CD1c-positive myeloid dendritic cell (primary cell): ENCODE measurements at regions not wholly inside any gene's neighbourhood (a gene's known extent, or its start where the extent isn't known, plus 50 kb on each side); places are given as distances from the start of the nearest gene placed in this dataset.
A peak's percentile ranks its signal among the peaks of the same experiment; 100 is the strongest.

Experiments
- DNase-seq: peaks from one replicate; pipeline ENCODE4 v3.0.0-alpha.2; 2016; ENCODE audit errors: extremely low spot score

DNA sequence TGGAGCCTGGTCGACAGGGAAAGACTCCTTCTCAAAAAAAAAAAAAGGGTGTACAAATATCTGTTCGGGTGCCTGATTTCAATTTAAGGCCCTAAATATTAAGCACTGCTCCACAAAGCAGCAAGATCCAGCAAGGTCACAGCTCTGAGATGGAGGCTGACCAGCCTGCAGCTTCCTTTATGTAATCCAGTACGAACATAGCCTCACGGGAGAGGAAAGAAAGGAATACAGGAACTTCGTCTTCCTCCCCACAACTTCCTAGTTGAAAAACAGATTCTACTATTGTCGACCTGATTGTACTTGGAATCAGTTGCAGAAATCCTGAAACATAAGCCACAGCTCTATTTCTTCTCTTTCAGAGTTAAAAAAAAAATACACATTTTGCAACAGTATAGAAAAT is 53.5 kb upstream of the TBC1D9 start:
- peak; percentile 62 for DNase-seq

DNA sequence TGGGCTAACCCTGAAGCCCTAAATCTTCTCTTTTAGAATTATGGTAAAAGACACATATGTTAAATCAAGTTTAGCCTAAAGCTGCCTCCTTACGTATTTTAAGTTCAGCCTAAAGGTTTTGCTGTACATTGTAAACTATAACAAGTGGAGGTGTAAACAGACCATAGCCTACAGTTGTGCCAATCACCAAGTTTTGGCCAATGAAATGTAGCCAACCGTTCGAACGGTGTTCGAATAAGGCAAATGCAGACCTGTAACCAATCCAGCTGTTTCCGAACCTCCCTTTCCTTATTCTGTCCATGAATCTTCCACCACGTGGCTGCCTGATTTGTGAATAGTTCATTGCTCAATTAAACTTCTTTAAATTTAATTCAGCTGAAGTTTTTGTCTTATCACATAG is 52.1 kb upstream of the TBC1D9 start:
- no peak for DNase-seq

DNA sequence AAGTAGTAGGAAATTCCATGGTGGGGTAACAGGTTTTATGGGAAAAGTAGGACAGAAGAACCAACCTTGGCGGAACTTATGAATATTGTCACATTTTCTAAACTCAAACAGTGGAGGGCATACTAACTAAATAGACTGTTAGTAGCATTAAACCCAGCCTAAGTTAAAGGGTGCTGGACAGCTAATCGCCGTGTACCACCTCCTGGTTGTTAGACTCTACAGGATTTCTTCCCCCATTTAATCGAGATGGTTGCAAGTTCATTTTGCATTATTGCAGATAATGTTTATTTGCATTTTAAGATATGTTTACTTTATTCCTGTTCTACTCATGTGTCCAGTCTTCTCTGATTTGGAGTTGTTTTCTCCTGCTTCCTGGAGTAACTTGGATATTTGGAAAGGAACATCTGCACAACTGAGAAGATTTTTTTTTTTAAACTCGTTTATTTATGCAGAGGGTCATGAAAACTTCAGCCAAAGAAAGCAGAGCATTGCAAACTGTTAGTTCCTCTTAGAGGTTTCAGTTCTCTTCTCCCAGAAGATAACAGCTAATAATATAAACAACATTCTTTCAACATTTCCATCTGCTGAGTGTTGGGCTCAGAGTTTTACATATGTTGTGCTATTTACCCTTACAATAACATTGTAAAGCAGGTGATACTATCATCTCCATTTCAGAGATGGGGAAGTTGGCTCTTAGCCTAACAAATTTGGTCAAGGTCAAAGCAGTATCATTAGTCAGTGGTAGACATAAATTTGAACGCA is 51.5 kb upstream of the TBC1D9 start:
- peak; percentile 81 for DNase-seq

DNA sequence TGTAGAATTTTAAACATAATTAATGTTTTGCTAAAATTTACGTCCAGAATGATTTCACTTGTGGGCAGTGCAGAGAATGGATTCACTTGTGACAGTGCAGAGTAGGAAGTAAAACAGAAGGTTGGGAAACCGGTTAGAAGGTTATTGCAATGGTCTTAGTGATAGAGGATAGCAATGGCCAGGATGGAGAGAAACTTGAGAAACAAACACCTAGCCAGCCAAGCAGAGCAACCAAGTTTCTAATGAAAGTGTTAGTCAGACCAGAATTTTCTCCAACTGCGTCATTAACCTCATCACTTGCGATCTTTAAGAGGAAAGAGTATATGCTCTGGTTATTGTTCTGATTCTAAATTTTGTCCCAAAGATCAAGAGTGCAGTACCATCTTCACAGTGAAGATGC is 50.0 kb upstream of the TBC1D9 start:
- DNase-seq, result peak; percentile 45
